ENCODE measurements at regions not wholly inside any gene's neighbourhood (a gene's known extent, or its start where the extent isn't known, plus 50 kb on each side); places are given as distances from the start of the nearest gene placed in this dataset.

- no peak for DNase-seq (ENCODE audit: low spot score)
- no peaks in the 10 kb centered on the region for H3K36me3 Mint-ChIP-seq (ENCODE audit: low read depth)
- TF ChIP-seq CTCF (IDR thresholded peaks at IDR 0.05) = no peak
- no peak overlapping the region for H3K27ac Mint-ChIP-seq (ENCODE audit: unreplicated experiment)
- H3K9me3 Mint-ChIP-seq (ENCODE audit: low read depth) = no peaks in the 10 kb centered on the region
- no peaks in the 10 kb centered on the region for H3K4me1 Mint-ChIP-seq (ENCODE audit: low read depth)
- H3K4me3 Mint-ChIP-seq (ENCODE audit: unreplicated experiment) = no peak overlapping the region
- peaks cover 2% of the 10 kb centered on the region for H3K27me3 Mint-ChIP-seq (ENCODE audit: low read depth)
Observed at GRCh38 chr4:131098976-131099375, 2003.0 kb downstream of the C4orf33 start.

- TF ChIP-seq CTCF (IDR thresholded peaks at IDR 0.05) = no peak
- Mint-ChIP-seq H3K9me3 (ENCODE audit: low read depth) (no peaks in the 10 kb centered on the region), H3K4me1 (ENCODE audit: low read depth) (no peaks in the 10 kb centered on the region), H3K36me3 (ENCODE audit: low read depth) (no peaks in the 10 kb centered on the region), H3K27ac (ENCODE audit: unreplicated experiment) (no peak overlapping the region), H3K27me3 (ENCODE audit: low read depth) (no peaks in the 10 kb centered on the region), H3K4me3 (ENCODE audit: unreplicated experiment) (no peak overlapping the region)
- no peak for DNase-seq (ENCODE audit: low spot score)
Observed at GRCh38 chr4:131113273-131113672, 2017.3 kb downstream of the C4orf33 start.

- no peak overlapping the region for H3K4me3 Mint-ChIP-seq (ENCODE audit: unreplicated experiment)
- H3K9me3 Mint-ChIP-seq (ENCODE audit: low read depth) = no peaks in the 10 kb centered on the region
- no peaks in the 10 kb centered on the region for H3K36me3 Mint-ChIP-seq (ENCODE audit: low read depth)
Observed at GRCh38 chr4:131113704-131114103, 2017.8 kb downstream of the C4orf33 start.

GRCh38 chr4:131119661-131120060 is 2023.7 kb downstream of the C4orf33 start:
- Mint-ChIP-seq H3K27ac (ENCODE audit: unreplicated experiment) (no peak overlapping the region), H3K4me3 (ENCODE audit: unreplicated experiment) (no peak overlapping the region), H3K36me3 (ENCODE audit: low read depth) (no peaks in the 10 kb centered on the region), H3K4me1 (ENCODE audit: low read depth) (no peaks in the 10 kb centered on the region), H3K27me3 (ENCODE audit: low read depth) (no peaks in the 10 kb centered on the region), H3K9me3 (ENCODE audit: low read depth) (no peaks in the 10 kb centered on the region)
- no peak for TF ChIP-seq CTCF (IDR thresholded peaks at IDR 0.05)
- DNase-seq (ENCODE audit: low spot score) = no peak

More at GRCh38 chr4:131113704-131114103, 2017.8 kb downstream of the C4orf33 start:
- no peak for TF ChIP-seq CTCF (IDR thresholded peaks at IDR 0.05)
- H3K27ac Mint-ChIP-seq (ENCODE audit: unreplicated experiment) = no peak overlapping the region
- DNase-seq (ENCODE audit: low spot score) = no peak
- H3K4me1 Mint-ChIP-seq (ENCODE audit: low read depth) = no peaks in the 10 kb centered on the region
- no peaks in the 10 kb centered on the region for H3K27me3 Mint-ChIP-seq (ENCODE audit: low read depth)

- no peaks in the 10 kb centered on the region for H3K4me1 Mint-ChIP-seq (ENCODE audit: low read depth)
- TF ChIP-seq CTCF (IDR thresholded peaks at IDR 0.05) = no peak
- no peaks in the 10 kb centered on the region for H3K36me3 Mint-ChIP-seq (ENCODE audit: low read depth)
- no peaks in the 10 kb centered on the region for H3K27me3 Mint-ChIP-seq (ENCODE audit: low read depth)
- peaks cover 8% of the 10 kb centered on the region for H3K9me3 Mint-ChIP-seq (ENCODE audit: low read depth)
- H3K27ac Mint-ChIP-seq (ENCODE audit: unreplicated experiment) = no peak overlapping the region
- DNase-seq (ENCODE audit: low spot score) = no peak
- no peak overlapping the region for H3K4me3 Mint-ChIP-seq (ENCODE audit: unreplicated experiment)
Observed at GRCh38 chr4:131137196-131137595, 2011.9 kb upstream of the PCDH10 start.

Data from chondrocyte (in vitro differentiated cells).